Gastroesophageal sphincter (tissue), 4 donors: ENCODE measurements at regions not wholly inside any gene's neighbourhood (a gene's known extent, or its start where the extent isn't known, plus 50 kb on each side); places are given as distances from the start of the nearest gene placed in this dataset.

ENCODE experiments used
- ATAC-seq: fragments of 150-250 bp; one replicate; pipeline ENCODE4 v1.9.1; 2016; ENCODE audit warnings: mild to moderate bottlenecking, moderate library complexity
- H3K27ac ChIP-seq, 4 donors: fragments of 200-600 bp; sonication (generic) in 3 of 4; 1 replicate in 3 of 4; 2 replicates in 1 of 4; pipeline ENCODE4 v1.5.1; 2016 to 2019
- H3K27me3 ChIP-seq: fragments of 200-600 bp; sonication (generic); one replicate; pipeline ENCODE4 v1.5.1; 2019
- H3K36me3 ChIP-seq, 2 donors: fragments of 200-600 bp; sonication (generic); one replicate each; pipeline ENCODE4 v1.5.1; 2019; ENCODE audit warnings: control low read depth in 1 of 2
- H3K4me1 ChIP-seq, 3 donors: fragments of 200-600 bp; sonication (generic); 1 replicate in 2 of 3; 2 replicates in 1 of 3; pipeline ENCODE4 v1.5.1; 2016 to 2019; ENCODE audit warnings: control low read depth in 2 of 3
- H3K4me3 ChIP-seq, 2 donors: fragments of 200-600 bp; sonication (generic); one replicate each; pipeline ENCODE4 v1.5.1; 2019; ENCODE audit warnings: mild to moderate bottlenecking in 1 of 2, moderate library complexity in 1 of 2
- H3K9me3 ChIP-seq, 3 donors: fragments of 200-600 bp; sonication (generic); one replicate each; pipeline ENCODE4 v1.5.1; 2017 to 2019; ENCODE audit warnings: control low read depth in 2 of 3
- EP300 ChIP-seq: sonication (generic); formaldehyde crosslinking; IDR thresholded peaks from one replicate; pipeline ENCODE4 v1.6.1; 2017; ENCODE audit warnings: antibody characterized with exemption, mild to moderate bottlenecking
- POLR2A ChIP-seq, 2 donors: fragments of 450-650 bp; IDR thresholded peaks; one replicate each; pipeline ENCODE4 v1.6.1; 2017; ENCODE audit warnings: antibody characterized with exemption in 2 of 2, mild to moderate bottlenecking in 2 of 2, moderate library complexity in 1 of 2
- POLR2AphosphoS5 ChIP-seq: sonication (generic); formaldehyde crosslinking; IDR thresholded peaks from one replicate; pipeline ENCODE4 v1.6.1; 2017; ENCODE audit warnings: antibody characterized with exemption
- WGBS, 2 donors: methylation state at CpG; one replicate each; pipeline ENCODE4 v1.1.5; 2018; ENCODE audit warnings: low coverage in 1 of 2; 5-methylcytosine and 5-hydroxymethylcytosine counted together
- TF ChIP-seq, protein P1 (sequence below), 4 experiments: fragments of 200-600 bp in 2 of 4; fragments of 450-650 bp in 2 of 4; sonication (generic) in 1 of 4; IDR thresholded peaks; one replicate each; pipeline ENCODE4 v1.5.1; 2017 to 2019; ENCODE audit warnings: antibody characterized with exemption in 4 of 4, mild to moderate bottlenecking in 2 of 4, moderate library complexity in 2 of 4

DNA sequence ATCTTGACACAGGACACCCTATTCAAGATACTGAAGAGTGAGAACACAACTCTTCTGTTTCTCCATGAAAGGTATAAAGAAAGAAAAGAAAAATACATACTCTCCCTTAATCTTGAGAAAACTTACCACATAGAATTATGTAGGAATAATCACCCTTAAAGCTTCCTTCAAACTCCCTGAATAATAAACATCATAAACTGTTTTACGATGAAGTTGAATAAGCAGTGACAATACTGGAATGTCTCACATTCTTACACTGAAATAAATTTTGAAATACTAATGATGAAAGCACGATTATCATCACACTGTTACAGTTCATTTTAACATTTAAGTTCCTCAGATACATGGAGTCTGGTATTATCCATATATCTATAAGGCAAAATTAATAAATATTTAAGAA lies 306.2 kb downstream of the IPMK start:
- ATAC-seq, result no peak
- no peaks in the 10 kb centered on the region for H3K27me3 ChIP-seq
- H3K27ac ChIP-seq, result no peak overlapping the region
- no peaks in the 10 kb centered on the region for H3K9me3 ChIP-seq
- no peaks in the 10 kb centered on the region for H3K36me3 ChIP-seq
- TF ChIP-seq, protein P1, sequence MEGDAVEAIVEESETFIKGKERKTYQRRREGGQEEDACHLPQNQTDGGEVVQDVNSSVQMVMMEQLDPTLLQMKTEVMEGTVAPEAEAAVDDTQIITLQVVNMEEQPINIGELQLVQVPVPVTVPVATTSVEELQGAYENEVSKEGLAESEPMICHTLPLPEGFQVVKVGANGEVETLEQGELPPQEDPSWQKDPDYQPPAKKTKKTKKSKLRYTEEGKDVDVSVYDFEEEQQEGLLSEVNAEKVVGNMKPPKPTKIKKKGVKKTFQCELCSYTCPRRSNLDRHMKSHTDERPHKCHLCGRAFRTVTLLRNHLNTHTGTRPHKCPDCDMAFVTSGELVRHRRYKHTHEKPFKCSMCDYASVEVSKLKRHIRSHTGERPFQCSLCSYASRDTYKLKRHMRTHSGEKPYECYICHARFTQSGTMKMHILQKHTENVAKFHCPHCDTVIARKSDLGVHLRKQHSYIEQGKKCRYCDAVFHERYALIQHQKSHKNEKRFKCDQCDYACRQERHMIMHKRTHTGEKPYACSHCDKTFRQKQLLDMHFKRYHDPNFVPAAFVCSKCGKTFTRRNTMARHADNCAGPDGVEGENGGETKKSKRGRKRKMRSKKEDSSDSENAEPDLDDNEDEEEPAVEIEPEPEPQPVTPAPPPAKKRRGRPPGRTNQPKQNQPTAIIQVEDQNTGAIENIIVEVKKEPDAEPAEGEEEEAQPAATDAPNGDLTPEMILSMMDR (IDR thresholded peaks at IDR 0.05), result no peak
- no peak for TF ChIP-seq EP300
- TF ChIP-seq POLR2AphosphoS5, result no peak
- TF ChIP-seq POLR2A (IDR thresholded peaks at IDR 0.05), result no peak
- 4 to 28% methylated on average over 2 of the region's 2 CpGs for WGBS, 2 donors
- no peaks in the 10 kb centered on the region for H3K4me1 ChIP-seq
- H3K4me3 ChIP-seq, result no peak overlapping the region

DNA sequence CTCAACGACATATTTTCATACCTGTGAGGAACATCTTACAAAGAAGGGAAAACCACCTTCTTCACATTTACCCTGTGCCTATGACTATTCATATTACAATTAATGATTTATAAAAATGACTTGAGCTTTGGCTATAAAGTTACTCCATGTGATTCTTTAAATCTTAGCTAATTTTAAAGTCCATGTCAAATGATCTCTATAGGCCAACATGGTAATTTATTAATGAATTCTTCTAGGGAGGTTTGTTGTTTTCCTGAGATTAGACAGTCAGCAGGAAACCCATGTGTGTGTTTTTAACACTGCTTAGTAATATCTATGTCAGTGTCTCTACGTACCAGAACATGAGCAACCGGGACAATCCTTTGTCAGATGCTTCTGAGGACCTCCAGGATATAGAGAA lies 307.3 kb downstream of the IPMK start:
- TF ChIP-seq EP300, result no peak
- TF ChIP-seq POLR2A (IDR thresholded peaks at IDR 0.05), result no peak
- TF ChIP-seq, protein P1 (IDR thresholded peaks at IDR 0.05), result no peak
- TF ChIP-seq POLR2AphosphoS5, result no peak
- no peaks in the 10 kb centered on the region for H3K9me3 ChIP-seq
- H3K4me3 ChIP-seq, result no peak overlapping the region
- WGBS, 2 donors, result 61 to 70% methylated on average over 3 of the region's 3 CpGs
- H3K4me1 ChIP-seq, result no peaks in the 10 kb centered on the region
- H3K27ac ChIP-seq, result no peak overlapping the region
- H3K27me3 ChIP-seq, result no peaks in the 10 kb centered on the region
- no peaks in the 10 kb centered on the region for H3K36me3 ChIP-seq
- ATAC-seq, result no peak

DNA sequence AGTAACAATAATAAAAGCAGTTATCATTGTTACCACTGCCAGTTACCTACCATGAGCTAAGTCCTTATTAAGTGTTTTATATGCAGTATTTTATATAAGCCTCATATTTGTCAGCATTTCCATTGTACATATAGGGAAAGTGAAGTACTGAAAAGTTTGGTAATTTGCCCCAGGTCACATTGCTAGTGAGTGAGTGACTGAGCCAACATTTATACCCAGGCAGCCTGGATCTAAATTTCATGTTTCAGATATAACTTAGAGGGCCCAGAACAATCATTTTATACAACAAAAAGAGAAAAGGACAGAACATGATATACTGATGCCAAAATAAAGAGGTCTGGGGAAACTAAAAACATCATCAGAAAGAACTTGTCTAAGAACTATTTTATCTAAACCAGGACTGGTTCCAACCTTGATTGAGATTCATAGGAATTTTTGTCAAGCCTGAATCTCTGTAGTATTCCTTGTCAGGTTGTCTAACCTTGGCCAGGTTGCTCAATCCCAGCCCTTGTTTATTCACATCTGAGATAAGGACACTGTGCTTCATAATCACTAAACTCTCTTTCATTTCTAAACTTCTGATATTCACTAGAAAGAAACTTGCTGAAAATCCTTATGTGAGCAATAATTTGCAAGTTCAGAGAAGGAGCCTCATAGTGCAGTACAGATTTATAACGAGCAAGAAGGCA lies 308.2 kb downstream of the IPMK start:
- WGBS, 2 donors, result 0 to 29% methylated on average over 1 of the region's 1 CpG
- H3K9me3 ChIP-seq, result no peaks in the 10 kb centered on the region
- H3K4me3 ChIP-seq, result no peak overlapping the region
- H3K4me1 ChIP-seq, result no peaks in the 10 kb centered on the region
- TF ChIP-seq POLR2AphosphoS5, result no peak
- no peak for TF ChIP-seq POLR2A (IDR thresholded peaks at IDR 0.05)
- TF ChIP-seq EP300, result no peak
- TF ChIP-seq, protein P1 (IDR thresholded peaks at IDR 0.05), result no peak
- no peak overlapping the region for H3K27ac ChIP-seq
- no peaks in the 10 kb centered on the region for H3K36me3 ChIP-seq
- ATAC-seq, result no peak
- H3K27me3 ChIP-seq, result no peaks in the 10 kb centered on the region

DNA sequence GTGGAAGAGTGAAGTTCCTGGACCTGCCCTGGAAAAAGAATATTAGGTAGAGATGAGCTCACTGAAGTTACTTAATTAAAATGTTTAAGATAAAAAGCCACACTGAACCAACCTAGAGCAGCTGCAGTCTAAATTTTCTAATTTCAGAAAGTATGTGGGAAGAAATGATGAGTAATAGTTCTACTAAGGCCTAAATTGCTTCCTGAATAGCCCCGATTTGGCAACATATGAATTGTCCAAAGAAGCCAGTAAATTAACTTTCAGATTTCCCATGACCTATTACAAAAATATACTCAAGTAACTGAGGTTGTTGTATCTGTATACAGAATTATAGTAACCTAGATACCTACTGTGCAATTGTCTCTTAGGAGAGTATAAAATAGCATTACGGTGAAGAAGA lies 312.6 kb downstream of the IPMK start:
- Histone ChIP-seq H3K4me1 (no peaks in the 10 kb centered on the region), H3K36me3 (no peaks in the 10 kb centered on the region), H3K4me3 (no peak overlapping the region), H3K9me3 (no peaks in the 10 kb centered on the region), H3K27ac (no peak overlapping the region), H3K27me3 (no peaks in the 10 kb centered on the region)
- TF ChIP-seq EP300 (no peak), POLR2AphosphoS5 (no peak), POLR2A (IDR thresholded peaks at IDR 0.05) (no peak)
- TF ChIP-seq, protein P1 (IDR thresholded peaks at IDR 0.05), result no peak
- no peak for ATAC-seq
- WGBS, 2 donors, result 53 to 80% methylated on average over 2 of the region's 2 CpGs

DNA sequence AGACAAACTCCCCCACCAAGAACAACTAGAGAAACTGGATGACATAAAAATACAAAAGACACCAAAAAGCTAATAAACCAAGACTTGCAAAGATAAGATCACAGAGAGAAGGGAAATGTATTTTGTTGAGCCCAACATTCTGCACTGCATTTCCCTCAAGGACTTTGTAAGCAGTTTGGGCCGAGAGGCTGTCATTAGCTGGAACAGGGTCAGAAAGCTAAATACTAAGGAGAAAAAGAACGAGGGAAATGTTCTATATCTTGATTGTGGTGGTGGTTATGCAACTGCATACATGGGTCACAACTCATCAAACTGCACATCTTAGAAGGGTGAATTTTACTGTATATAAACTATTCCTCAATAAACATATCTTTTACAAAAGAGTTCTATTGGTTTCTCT lies 315.0 kb downstream of the IPMK start:
- no peaks in the 10 kb centered on the region for H3K4me1 ChIP-seq
- no peaks in the 10 kb centered on the region for H3K27me3 ChIP-seq
- TF ChIP-seq POLR2AphosphoS5 (no peak), POLR2A (IDR thresholded peaks at IDR 0.05) (no peak), EP300 (no peak)
- TF ChIP-seq, protein P1 (IDR thresholded peaks at IDR 0.05), result no peak
- no peak overlapping the region for H3K4me3 ChIP-seq
- H3K9me3 ChIP-seq, result no peaks in the 10 kb centered on the region
- H3K36me3 ChIP-seq, result no peaks in the 10 kb centered on the region
- no peak for ATAC-seq
- 29 to 43% methylated on average over 2 of the region's 2 CpGs for WGBS, 2 donors
- H3K27ac ChIP-seq, result no peak overlapping the region
